ENCODE measurements at regions not wholly inside any gene's neighbourhood (a gene's known extent, or its start where the extent isn't known, plus 50 kb on each side); places are given as distances from the start of the nearest gene placed in this dataset.

DNA sequence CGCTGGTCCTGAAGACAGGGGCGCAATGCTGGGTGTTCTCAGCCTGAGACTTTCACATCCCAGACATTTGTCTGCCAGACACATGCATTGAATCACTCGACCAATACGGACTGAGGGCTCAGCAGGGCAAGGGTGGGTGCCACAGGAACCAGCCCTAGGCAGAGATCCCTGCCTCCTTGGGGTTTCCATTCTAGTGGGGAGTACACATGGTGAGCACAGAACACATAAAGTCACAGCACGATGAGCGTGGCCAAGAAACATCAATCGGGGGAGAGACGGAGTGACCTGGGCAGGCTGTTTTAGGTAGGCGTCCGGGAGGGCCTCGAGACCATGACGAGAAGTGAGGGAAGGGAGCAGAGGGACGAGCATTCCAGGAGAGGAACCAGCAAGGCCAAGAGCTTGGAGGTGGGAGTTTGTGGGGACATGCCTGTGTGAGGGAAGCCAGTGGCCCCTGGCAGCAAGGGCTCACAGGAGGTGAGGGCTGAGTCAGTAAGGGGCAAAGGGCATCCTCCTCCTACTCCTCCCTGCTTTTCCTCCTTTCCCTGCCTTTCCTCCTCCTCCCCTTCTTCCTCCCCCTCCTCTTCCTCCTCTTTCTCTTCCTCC lies 126.3 kb upstream of the PEG3 start:
- TF ChIP-seq POLR2A (IDR thresholded peaks at IDR 0.05) = no peak
- no peak for TF ChIP-seq CTCF (IDR thresholded peaks at IDR 0.05)

Data from adrenal gland (tissue), 5 donors.